Muscle layer of duodenum (tissue), 2 donors: ENCODE measurements at regions not wholly inside any gene's neighbourhood (a gene's known extent, or its start where the extent isn't known, plus 50 kb on each side); places are given as distances from the start of the nearest gene placed in this dataset.

Experiments used
- H3K27ac ChIP-seq: one replicate; pipeline ENCODE4 v1.7.0; 2013; ENCODE audit warnings: mild to moderate bottlenecking, low read length
- H3K27me3 ChIP-seq: one replicate; pipeline ENCODE4 v1.7.0; 2013; ENCODE audit warnings: low read depth, mild to moderate bottlenecking, control low read depth, low read length
- H3K36me3 ChIP-seq, 2 donors: one replicate each; pipeline ENCODE4 v1.7.0; 2013; ENCODE audit warnings: low read length in 2 of 2, control low read depth in 1 of 2, mild to moderate bottlenecking in 1 of 2; ENCODE audit not compliant: insufficient read depth in 2 of 2, control insufficient read depth in 1 of 2
- H3K4me1 ChIP-seq, 2 donors: one replicate each; pipeline ENCODE4 v1.7.0; 2013; ENCODE audit warnings: low read length in 2 of 2, mild to moderate bottlenecking in 2 of 2, control low read depth in 1 of 2, moderate library complexity in 1 of 2; ENCODE audit not compliant: insufficient read depth in 2 of 2, control insufficient read depth in 1 of 2
- H3K4me3 ChIP-seq, 2 donors: one replicate each; pipeline ENCODE4 v1.7.0; 2013; ENCODE audit warnings: low read length in 2 of 2, low read depth in 1 of 2, mild to moderate bottlenecking in 1 of 2
- H3K9me3 ChIP-seq, 2 donors: one replicate each; pipeline ENCODE4 v1.7.0; 2013; ENCODE audit warnings: low read length in 2 of 2, control low read depth in 1 of 2, mild to moderate bottlenecking in 1 of 2; ENCODE audit not compliant: control insufficient read depth in 1 of 2
- donor health status: healthy.

DNA sequence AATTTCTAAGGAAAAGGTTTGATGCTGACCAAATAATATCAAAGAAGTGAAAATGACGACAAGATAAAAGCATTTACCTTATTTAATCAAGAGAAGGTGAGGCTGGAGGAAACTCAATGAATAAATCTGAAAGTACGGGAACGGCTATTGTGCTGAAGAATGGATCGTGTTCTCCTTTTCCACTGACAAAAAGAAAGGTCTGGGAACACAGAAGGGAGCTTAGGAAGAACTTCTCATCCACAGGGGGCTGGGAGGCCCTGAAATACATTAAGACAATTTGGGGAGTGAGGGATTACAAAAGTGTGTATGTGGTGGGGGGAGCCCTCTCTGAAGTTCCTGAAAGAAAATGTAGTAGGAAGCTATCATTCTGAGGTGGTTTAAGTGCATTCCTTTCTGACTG lies 582.3 kb downstream of the SLC4A3 start:
- Histone ChIP-seq H3K27me3 (no peaks in the 10 kb centered on the region), H3K36me3 (no peaks in the 10 kb centered on the region), H3K4me1 (no peaks in the 10 kb centered on the region), H3K27ac (no peak overlapping the region), H3K4me3 (no peak overlapping the region), H3K9me3 (no peaks in the 10 kb centered on the region)

DNA sequence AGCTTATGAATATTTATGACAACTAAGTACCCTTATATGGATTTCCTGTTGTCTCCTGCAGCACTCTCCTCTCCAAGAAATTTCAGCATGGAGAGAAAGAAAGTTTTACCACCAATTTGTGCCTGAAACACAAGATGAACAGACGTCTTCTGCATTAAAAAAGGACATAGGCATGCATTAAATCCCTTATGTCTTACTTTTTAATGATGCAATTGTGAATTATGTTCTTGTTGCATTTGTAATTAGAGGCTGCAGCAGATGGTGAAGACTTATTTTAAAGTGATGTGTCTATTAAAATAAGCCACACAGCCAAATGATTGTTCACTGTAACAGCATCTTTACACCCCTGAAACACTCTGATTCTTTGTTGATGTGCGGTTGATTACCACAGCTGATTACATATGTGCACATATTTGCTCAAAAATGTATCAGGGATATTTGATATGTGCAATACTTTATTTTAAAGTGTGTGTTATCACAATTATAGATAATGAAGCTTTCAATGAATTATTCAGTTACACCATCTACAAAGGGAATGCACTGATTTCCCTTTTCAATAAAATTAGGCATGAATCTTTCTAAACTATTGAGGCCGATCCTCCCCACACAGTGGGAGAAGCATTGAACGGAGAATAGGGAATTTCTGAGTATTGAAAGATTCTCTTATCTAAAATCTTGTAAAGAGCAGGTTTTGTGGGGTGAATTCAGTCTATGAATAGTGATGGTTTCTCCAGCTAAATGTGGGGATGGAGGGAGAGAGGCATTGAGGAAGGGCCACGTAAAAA lies 585.1 kb downstream of the SLC4A3 start:
- no peaks in the 10 kb centered on the region for H3K9me3 ChIP-seq
- H3K27ac ChIP-seq: no peak overlapping the region
- no peaks in the 10 kb centered on the region for H3K27me3 ChIP-seq
- H3K4me1 ChIP-seq: no peaks in the 10 kb centered on the region
- H3K4me3 ChIP-seq: no peak overlapping the region
- H3K36me3 ChIP-seq: no peaks in the 10 kb centered on the region

DNA sequence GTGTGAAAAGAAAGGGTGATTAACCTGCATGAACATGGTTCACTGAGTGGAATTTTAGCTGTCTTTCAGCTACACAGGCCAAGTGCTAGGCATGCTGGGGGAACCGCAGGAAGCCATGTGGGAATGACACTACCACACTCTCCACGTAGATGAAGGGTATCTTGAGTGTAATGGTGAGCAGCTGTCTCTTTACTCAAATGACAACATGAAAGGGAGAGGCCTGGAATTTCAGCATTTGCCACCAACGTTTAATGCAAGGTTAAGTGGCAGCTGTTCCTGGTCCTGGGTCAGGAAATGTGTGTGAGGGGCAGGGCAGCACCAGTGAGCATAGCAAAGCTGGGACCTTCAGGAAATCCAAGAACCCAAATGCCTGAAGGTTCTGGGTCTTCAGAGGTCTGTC lies 588.4 kb downstream of the SLC4A3 start:
- H3K27me3 ChIP-seq: no peaks in the 10 kb centered on the region
- no peak overlapping the region for H3K4me3 ChIP-seq
- H3K4me1 ChIP-seq: no peaks in the 10 kb centered on the region
- H3K36me3 ChIP-seq: no peaks in the 10 kb centered on the region
- H3K9me3 ChIP-seq: no peaks in the 10 kb centered on the region
- no peak overlapping the region for H3K27ac ChIP-seq

DNA sequence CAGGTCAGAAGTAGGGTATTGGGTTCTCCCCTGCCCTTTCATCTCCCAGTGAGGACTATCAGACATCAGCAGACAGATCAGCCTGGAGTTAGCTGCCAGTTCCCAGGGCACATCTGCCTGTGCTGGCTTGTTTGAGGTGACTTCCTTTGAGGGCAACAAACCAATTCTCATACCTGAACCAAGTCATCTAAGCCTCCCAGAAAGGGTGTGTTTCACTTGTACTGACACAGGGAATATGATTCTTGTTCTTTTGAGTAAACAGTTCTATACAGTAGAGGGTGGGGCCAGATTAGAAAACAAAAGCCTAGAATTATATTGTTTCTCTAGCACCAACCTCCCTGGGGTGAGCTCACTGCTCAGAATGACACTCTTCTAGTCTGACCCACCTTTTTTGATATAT lies 591.9 kb downstream of the SLC4A3 start:
- H3K27ac ChIP-seq: no peak overlapping the region
- no peaks in the 10 kb centered on the region for H3K9me3 ChIP-seq
- H3K36me3 ChIP-seq: no peaks in the 10 kb centered on the region

DNA sequence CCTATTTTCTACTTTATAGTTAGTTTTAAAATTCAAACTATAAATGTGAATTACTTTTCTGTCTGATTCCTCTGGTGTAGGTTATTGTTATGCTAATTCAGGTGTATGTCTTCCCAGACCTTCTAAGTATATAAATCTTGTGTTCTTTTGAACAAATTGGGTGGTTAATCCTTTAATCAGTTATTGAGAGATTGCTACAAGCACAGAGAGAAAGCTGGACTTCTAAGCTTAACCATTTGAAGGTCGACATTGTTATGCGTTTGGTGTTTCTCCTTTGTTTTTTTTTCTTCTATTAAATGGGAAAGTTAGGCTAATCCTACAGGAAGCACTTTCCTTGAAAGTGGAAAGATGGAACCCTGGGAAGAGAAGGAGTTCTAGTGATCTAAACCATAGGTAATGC lies 592.6 kb downstream of the SLC4A3 start:
- H3K4me1 ChIP-seq: no peaks in the 10 kb centered on the region
- no peak overlapping the region for H3K4me3 ChIP-seq
- no peaks in the 10 kb centered on the region for H3K27me3 ChIP-seq
- H3K36me3 ChIP-seq: no peaks in the 10 kb centered on the region
- no peak overlapping the region for H3K27ac ChIP-seq
- no peaks in the 10 kb centered on the region for H3K9me3 ChIP-seq

More for the DNA sequence above, 591.9 kb downstream of the SLC4A3 start:
- no peak overlapping the region for H3K4me3 ChIP-seq
- H3K27me3 ChIP-seq: no peaks in the 10 kb centered on the region
- H3K4me1 ChIP-seq: no peaks in the 10 kb centered on the region

DNA sequence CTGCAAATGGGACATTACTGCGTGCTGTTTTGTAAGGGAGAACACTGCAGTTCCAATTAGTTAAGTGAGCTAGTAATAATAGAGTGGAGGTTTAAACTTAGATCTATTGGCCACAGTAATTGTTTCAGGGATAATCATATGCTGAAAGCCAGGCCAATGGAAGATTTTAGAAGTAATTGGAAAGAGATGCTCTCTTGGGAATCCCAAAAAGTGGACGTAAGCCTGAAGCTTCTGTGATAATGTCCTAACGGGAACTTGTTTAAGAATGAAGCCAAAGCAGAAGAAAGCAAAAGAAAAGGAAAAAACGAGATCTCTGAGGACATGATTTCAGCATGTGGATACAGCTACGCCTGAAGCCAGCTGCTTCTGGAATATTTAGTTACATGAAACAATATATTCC lies 594.6 kb downstream of the SLC4A3 start:
- H3K27me3 ChIP-seq: no peaks in the 10 kb centered on the region
- no peak overlapping the region for H3K27ac ChIP-seq
- no peaks in the 10 kb centered on the region for H3K9me3 ChIP-seq
- H3K4me1 ChIP-seq: no peaks in the 10 kb centered on the region
- H3K36me3 ChIP-seq: no peaks in the 10 kb centered on the region
- H3K4me3 ChIP-seq: no peak overlapping the region

DNA sequence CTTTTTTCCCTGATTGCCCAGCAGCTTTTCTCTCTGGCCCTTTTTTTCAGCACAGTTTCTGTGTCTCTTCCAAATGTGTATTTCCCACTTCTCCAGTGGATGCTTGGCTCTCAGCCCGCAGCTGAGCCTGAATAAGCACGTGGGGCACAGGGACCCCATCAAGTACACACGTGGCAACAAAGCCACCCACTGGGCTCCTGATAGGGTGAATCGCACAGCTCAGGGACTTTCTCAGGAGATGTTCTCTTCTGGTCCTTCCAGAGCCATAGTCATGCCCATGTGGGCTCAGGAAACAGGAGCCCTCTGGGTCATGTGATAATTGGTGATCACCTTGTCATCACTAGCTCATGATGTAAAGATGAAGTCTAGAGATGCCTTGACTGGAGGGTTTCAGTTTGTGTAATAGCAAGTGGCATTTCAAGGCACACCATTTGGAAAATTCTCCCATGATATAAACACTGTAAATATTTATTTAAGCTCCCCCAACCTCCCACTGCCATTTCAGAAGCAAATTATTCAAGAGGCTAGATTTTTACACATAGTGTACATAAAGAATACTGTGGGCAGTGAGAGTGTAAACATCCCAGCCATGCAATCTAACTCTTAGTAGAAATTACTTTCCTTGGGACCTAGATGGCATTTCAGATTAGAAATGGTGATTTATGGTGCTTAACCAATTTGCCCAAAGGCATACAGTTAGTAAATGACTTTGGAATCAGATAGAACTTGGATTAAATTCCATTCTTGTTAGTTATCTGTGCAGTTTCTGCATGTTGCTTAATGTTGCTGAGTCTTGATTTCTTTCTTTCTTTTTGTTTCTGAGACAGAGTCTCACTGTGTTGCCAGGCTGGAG lies 597.5 kb downstream of the SLC4A3 start:
- Histone ChIP-seq H3K4me3 (no peak overlapping the region), H3K9me3 (no peaks in the 10 kb centered on the region), H3K27ac (no peak overlapping the region), H3K27me3 (no peaks in the 10 kb centered on the region), H3K36me3 (no peaks in the 10 kb centered on the region), H3K4me1 (no peaks in the 10 kb centered on the region)

DNA sequence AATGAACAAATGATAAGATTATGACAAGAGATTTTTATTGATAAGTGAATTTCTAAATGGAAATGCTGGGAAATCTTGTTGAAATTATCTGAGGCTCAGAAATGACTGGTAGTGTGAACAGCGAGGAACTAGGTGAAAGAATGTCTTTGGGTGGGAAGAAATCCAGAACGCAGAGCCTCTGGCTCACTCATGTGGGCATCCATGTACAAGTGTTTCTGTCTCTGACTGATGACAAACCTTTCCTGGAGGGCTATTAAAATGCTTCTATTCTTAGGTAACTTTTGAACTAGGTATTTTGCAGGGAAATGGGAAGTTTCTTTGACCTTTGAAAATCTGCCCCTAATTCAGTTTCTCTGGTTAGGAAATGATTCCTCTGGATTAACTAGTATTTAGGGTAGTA lies 598.6 kb downstream of the SLC4A3 start:
- no peaks in the 10 kb centered on the region for H3K9me3 ChIP-seq
- no peak overlapping the region for H3K4me3 ChIP-seq
- H3K27me3 ChIP-seq: no peaks in the 10 kb centered on the region
- no peaks in the 10 kb centered on the region for H3K4me1 ChIP-seq
- no peak overlapping the region for H3K27ac ChIP-seq
- H3K36me3 ChIP-seq: no peaks in the 10 kb centered on the region

DNA sequence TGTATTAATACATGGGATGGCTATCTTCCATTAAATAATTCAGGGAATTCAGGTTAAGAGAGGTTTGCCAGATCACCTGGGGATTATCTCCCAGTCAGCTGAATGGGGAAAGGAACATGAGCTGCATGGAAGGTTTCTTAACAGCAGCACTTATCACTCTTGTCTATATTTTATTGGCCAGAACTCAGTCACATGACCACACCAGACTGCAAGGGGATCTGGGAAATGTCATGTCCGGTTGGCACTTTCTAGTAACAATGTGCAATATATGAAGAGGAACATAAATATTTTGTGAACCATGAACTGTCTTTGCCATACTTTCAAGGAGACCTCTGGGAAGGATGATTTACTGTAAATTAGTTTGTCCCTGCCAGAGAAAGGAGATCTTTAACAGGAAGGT lies 599.1 kb downstream of the SLC4A3 start:
- no peaks in the 10 kb centered on the region for H3K9me3 ChIP-seq
- no peaks in the 10 kb centered on the region for H3K27me3 ChIP-seq
- no peaks in the 10 kb centered on the region for H3K4me1 ChIP-seq
- H3K36me3 ChIP-seq: no peaks in the 10 kb centered on the region
- H3K4me3 ChIP-seq: no peak overlapping the region
- no peak overlapping the region for H3K27ac ChIP-seq

DNA sequence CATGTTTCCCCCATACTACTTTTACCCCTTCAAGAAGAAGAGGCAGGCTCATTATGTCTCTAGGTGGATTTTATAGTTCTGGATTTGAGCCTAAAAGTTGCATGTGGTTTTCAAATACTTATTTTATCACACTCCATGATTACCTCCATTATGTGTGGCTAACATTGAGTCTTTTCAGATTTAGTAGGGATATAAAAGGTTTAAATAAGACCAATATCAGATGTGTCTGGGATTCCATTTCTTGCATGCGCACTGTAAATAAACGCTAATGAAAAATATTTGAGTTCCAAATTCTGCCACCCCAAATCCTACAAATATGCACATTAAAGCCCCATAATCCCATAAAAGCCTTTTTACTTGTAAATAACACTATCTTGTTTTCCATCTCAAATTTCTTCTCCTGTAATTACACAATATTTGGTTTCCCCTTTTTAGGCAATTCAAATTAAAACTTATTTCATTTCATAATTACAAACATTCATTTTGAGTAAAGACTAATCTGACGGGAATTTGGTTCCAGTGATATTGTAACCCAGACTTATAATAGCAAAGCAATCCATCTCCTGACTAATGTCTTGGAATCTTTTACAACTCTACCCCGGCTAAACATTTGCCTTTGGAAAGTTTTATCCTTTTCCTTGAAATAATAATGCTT lies 600.0 kb downstream of the SLC4A3 start:
- H3K27ac ChIP-seq: no peak overlapping the region
- no peaks in the 10 kb centered on the region for H3K4me1 ChIP-seq
- no peaks in the 10 kb centered on the region for H3K36me3 ChIP-seq
- no peaks in the 10 kb centered on the region for H3K9me3 ChIP-seq
- no peaks in the 10 kb centered on the region for H3K27me3 ChIP-seq
- H3K4me3 ChIP-seq: no peak overlapping the region

DNA sequence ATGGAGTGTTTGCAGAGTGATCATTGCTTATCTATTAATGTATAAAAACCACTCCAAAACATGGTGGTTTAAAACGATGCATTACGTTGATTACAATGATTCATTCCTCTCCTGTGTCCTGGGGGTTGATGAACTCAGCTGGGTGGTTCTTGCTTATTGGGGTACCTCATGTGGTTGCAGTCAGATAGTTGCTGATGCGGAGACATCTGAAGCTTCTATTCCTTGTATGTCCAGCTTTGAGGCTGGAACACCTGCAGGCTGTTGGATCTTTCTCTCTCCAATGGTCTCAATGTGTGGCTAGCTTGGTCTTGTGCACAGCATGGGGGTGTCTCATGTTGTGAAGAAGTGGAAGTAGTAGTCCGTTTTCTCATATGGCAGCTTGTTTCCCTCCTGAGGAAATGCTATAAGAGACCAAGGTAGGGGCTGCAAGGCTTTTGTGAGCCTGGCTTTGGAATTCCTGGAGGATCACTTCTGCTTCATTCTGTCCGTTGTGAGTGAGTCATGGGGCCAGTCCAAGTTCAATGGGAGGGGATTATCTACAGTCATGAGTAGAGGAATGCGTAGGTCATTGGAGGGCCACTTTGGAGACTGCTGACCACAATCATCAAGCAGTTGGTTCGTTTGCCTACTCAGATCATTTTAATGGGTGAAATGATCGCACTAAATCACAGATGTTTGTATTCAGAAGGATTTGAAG lies 601.0 kb downstream of the SLC4A3 start:
- Histone ChIP-seq H3K27ac (no peak overlapping the region), H3K4me1 (no peaks in the 10 kb centered on the region), H3K4me3 (no peak overlapping the region), H3K27me3 (no peaks in the 10 kb centered on the region), H3K36me3 (no peaks in the 10 kb centered on the region), H3K9me3 (no peaks in the 10 kb centered on the region)
